NCI-H226 (cell line): ENCODE measurements at regions not wholly inside any gene's neighbourhood (a gene's known extent, or its start where the extent isn't known, plus 50 kb on each side); places are given as distances from the start of the nearest gene placed in this dataset.
A peak's percentile ranks its signal among the peaks of the same experiment; 100 is the strongest.
"Not testable (repeated sequence)": the region's sequence is repeated elsewhere in the genome, so short reads cannot be mapped to it uniquely, and the experiment has no call there.

Experiments
- DNase-seq: peaks from one replicate; pipeline ENCODE4 v3.0.0-alpha.2; 2015

DNA sequence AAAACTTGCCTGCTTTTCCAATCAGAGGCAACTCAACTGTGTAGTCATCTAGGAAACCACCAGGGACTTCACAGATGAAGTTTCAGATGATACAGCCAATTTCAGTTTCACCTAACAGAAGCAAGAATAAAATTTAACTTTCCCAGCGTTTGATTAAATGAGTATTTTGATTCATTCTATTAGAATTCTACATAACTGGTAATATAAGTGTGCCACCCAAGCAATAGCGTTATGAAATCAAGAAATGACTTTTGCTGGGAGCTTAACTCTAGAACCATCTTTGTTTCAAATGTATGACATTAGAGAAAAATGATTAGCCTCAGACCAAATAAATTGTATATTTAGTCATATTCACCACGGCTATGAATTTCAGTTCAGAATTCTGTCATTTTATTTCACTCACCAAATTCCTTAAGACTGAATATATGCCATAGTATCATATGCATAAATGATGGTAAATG, 239.3 kb downstream of the NRIP1 start:
- DNase-seq, result no peak

DNA sequence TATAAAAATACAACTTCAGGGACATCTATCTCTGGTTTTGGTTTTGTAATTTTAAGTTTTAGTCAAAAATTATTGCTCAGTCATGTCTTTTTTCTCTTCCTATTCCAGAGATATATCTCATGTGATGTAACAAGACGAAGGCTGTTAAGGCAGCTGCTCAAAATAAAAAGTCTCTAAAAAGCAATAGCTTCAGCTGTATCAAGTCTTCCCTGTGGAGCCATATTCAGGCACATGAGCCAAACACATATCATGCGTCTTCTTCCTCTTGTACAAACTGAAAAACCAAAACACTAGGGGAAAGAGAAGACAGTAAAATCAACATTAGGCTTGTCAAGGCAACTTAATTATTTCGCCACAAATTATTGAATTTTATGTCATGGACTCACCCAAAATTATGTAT, 240.7 kb downstream of the NRIP1 start:
- DNase-seq, result no peak

DNA sequence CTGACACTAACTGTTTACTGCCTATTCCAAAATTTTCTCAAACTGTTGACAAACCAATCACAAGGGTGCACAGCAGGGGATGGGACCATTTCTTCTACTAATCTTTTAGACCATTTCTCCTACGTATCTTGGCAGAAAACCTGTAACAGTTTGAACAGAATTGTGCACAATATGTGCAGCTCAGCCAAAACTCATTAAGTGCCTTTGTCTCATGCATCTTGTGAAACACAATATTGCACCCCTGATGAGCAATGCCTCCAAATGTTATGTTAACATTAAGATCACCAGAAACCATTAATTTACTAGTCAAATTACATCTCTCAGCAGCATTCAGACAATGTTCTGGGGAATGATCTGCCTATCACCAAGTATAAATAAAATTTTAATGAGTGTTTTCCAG, 247.5 kb downstream of the NRIP1 start:
- DNase-seq, result no peak

DNA sequence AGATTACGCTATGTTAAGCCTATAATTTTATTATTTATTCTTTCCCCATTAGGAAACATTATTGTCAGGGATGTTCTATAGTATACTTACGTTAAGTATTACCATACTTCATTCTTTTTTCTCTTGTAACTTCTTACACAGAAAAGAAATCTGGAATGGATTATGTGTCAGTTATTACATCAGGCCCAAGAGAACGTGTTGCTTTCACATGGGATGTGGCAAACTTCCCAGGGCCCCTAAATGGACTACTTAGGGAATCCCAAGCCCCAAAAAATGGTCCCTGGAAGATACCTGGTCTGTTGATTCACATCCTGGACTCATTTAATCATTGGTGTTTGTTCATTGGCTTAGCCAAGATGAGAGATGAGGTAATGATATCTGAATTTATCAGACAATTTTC, 249.8 kb downstream of the NRIP1 start:
- no peak for DNase-seq

DNA sequence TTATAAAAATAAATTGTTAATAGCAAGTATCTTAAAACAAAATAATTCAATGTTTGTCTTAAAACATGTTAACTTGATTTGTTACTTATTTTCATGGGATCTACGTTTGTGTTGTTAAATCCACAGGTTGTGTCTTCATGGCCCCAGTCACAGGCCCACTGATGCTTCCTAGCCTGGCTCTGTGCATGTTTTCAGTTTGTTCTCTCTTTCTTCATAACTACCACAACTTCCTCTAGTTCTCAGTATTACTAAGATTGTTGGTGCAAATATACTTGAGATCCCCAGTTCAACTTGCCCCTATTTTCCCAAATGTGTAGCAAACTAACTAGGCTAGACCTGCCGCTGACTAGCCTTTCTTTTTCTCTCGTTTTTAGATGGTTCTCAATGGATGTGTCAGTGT, 250.5 kb downstream of the NRIP1 start:
- DNase-seq, result no peak

DNA sequence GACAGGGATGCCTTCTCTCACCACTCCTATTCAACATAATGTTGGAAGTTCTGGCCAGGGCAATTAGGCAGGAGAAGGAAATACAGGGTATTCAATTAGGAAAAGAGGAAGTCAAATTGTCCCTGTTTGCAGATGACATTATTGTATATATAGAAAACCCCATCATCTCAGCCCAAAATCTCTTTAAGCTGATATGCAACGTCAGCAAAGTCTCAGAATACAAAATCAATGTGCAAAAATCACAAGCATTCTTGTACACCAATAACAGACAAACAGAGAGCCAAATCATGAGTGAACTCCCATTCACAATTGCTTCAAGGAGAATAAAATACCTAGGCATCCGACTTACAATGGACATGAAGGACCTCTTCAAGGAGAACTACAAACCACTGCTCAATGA, 258.1 kb upstream of the SAMSN1 start:
- DNase-seq, result not testable (repeated sequence)

DNA sequence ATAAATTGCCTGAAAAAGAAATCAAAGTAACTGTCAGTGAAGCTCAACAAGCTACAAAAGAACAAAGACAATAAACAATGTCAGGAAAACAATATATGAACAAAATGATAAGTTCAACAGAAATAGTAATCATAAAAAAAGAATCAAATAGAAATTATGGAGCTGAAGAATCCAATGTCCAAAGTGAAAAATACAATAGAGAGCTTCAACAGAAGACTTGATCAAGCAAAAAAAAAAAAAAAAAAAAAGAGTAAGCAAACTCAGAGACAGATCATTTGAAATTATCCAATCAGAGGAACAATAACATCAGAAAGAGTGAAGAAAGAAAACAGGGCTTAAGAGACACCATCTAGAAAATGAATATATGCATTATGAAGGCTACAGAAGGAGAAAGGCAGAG, 251.4 kb upstream of the SAMSN1 start:
- no peak for DNase-seq

DNA sequence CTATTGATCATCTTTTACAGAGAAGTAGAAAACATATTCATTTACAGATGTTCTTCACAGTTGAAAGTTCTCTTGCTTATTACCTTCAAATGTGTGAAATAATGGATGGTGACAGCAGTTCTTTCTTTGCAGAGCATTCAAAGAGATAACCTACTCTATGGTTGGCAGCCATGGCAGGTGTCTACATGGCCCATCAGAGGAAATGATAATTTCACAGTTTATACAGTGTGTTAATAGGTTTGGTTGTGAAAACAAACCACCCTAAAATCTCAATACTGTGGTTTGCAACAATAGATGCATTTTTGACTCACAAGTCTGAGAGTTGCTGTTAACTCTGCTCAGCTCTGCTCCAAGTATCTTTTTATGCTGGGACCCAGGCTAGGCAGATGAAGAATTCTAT, 241.2 kb upstream of the SAMSN1 start:
- DNase-seq, result no peak

DNA sequence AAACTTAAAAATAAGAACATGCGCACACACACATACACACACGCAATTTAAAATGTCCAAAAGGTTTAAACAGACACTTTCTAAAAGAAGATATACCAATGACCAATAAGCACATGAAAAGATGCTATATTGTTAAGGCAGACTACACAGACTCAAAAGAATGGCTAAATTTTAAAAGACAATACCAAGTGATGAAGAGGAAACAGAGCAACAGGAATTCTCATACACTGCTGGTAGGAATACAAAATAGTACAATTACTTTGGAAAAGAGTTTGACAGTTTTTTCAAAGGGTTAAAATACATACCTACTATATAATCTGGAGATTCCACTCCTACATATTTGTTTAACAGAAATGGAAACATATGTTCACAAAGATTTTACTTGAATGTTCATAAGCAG, 239.6 kb upstream of the SAMSN1 start:
- no peak for DNase-seq

DNA sequence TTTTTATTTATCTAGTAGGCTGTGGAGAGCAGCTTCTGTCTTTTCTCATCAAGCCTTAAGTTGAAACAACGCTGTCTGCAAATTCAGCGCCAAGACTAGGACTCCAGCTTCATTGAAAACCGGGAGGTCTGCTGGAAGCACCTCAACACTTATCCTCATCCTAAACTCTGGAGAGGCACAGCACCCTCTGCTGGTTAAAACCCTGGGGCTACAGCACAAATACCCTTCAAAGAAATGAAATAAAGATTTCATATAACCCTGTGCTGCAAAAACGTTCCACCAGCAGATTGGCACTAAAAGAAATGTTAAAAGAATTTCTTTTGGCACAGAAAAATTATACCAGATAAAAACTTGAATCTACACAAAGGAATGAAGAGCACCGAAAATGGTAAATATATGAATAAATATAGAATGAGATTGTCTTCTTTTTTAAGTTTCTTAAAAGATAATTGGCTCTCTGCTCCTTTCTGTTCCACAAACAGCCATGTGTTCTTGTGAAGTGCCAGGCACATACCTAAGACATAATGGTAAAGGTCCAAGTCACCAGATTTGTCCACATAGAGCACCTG, 227.7 kb upstream of the SAMSN1 start:
- peak; percentile 25 for DNase-seq

DNA sequence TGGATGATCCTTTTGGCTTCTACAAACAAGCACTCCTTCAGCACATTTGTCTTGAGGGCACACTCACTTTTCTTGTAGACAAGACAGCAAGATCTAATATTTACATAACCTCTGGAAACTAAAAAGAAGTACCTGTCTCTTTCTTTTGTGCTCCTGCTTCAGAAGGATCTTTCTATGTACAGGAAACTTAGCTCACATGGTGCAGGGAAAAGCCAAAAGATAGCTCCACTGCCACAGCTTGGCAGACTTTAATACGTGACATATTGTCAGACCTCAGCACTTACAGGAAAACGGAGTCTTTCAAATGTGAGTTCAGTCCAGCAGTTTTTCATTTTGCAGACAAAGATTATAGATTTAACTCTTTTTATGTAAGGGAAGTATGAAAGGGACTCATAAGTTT, 225.5 kb upstream of the SAMSN1 start:
- DNase-seq, result no peak

DNA sequence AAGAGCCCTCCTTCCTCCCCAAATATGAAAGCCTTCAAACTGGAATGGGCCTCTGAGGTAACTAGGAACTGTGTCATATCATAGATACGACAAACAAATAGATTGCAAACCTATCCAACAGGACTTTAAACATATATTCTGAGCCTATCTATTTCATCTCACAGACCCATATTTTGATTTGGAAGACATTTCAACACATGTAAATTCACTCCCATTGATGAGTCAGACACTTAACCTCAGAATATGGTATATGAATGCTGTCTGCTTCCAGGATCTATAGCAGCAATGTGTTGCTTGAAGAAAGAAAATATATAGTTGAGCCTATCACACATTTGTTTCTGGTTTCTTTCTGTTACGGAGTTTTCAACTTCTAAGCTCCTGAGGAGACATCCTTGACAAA, 221.9 kb upstream of the SAMSN1 start:
- no peak for DNase-seq

DNA sequence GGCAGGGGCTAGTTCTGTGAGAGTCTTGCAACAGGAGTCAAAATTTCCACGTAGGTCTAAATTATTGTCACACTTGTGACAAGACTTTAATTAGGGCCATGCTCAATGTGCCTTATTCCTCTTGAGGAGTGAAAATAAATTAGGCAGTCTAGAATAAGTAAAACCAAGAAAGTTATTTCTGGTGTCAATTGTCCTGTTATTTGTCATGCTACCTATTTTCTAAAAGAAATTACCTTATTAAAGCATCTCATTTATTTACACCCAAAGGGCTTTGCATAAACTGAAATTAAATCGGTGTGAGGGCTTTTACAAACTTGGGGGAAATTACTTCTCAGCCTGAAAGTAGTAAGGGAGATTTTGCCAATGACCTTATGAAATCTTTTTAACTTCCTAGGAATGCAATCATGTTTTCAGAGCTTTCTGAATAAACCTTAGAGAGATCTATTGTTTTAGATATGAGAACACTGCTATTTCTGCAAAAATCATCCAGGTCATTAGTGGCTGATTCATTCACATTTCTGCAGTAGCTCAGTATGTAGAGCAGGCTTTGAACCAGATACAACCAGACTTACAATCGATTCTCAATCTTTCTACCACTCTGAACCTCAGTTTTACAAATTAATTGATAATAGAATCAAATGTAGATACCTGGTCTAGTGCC, 221.2 kb upstream of the SAMSN1 start:
- DNase-seq, result no peak

DNA sequence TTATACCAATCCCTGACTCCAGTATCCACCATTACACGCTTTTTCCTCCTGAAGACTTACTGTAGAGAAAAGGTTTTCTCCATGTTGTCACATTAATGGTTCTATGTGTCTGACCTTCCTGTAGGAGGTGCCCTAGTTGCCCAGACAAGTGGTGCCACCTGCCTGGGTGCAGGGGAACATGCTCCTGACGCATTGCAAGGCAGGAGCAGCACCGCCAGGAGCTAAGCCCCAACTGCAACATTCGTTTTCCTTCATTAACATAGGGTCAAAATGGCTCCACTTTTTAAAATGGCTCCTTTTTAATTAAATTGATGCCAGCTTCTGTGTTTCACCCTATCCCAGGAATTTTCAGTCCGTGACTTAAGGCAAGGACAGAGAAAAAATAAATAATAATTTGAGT, 220.1 kb upstream of the SAMSN1 start:
- no peak for DNase-seq

DNA sequence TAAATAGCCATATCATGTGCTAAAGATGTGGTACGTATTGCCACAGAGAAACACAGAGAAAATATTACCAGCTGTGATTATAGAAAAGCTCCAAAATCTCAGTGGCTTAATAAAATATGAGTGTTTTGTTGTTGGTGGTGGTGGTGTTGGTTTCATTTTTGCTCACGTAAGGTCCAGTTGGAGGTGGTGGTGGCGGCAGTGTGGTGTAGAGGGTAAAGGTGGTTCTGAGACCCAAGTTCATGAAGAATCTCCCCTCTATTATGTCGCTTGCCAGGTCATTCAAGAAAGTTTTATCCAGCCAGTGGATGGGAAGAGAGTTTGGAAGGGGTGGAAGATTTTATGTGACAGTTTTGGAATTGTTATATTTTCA, 217.6 kb upstream of the SAMSN1 start:
- DNase-seq, result no peak

DNA sequence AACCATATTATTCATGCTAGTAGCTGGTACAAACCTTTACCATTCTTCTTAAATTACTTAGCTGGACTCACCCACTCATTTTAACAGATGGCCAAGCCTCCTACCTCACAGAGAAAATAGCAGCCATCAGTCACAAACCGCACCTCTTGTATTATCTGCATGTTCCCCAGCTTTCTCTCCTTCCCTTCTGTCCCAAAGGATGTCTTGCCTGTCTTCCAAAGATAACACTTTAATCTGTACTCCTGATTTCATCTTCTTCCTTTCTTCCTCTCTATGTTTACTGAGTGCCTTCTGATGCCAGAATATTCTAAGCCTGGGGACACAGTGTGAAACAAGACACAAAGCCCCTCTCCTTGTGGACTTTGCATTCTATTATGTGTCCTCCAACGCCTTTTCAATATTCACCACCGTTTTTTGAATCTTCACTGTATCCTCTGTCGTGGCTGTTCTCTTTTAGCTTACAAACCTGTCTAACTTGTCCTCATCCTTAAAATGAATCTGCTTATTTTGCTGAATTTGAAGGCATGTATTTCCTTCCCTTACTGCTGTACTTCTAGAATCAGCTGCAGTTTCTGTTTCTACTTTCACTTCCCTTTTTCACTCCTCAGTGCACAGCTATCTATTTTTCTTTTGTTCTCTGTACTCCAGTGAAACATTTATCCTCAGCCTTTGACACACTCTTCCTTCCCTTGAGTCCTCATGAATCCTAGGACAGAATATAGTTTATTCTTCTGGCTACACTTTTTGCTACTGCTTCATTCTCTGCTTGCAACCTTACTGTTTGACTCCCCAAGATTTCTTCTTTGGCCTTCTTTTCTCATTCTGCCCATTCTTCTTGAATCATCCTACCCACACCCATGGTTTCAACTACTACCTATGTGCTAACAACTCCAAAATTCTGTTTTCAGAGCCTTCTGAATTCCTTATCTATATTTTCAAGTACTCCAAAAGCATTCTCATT, 216.9 kb upstream of the SAMSN1 start:
- no peak for DNase-seq

DNA sequence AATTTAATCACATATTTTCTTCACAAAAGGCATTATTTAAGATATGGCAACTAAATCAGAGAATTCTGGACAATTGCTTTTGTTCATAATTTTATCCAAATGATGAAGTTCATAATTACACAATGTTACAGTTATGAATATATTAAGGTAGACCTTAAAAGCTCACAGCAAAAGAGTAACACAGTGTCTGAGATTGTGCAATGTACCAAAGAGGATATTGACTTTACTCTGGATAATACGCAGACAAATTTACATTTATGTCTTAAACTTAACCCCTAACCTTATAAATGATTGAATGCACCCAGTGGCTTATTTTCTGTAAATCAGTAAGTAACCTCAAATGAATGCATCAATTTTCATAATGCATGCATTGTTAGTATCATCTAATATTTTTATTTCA, 216.2 kb upstream of the SAMSN1 start:
- DNase-seq, result no peak

DNA sequence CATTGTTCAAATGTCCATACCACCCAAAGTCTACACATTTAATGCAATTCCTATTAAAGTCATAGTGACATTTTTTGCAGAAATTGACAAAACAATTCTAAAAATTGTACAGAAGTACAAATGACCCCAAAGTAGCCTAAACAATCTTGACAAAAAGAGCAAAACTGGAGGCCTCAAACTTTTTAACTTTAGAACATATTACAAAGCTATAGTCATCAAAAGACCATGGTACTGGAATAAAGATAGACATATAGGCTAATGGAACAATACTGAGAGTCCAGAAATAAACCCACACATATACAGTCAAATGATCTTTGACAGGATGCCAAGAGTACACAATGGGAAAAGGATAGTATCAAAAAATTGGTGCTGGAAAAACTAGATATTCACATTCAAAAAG, 213.2 kb upstream of the SAMSN1 start:
- no peak for DNase-seq

DNA sequence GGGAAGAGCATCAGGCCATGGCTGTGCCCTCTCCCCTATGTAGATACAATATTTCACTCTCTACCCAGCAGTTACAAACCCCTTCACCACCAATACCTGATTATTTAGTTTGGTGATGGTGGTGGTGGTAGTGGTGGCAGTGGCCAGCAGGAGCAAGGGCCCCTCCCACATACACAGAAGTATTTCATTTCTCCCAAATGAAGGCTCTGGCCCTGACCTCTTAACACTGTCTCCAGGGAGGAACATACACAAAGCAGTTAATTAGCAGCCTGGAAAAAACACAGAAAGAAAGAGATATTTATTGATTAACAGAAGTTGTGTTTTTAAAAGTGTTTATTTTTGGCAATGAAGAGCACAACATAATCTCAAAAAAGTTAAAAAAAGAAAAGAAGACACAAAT, 212.7 kb upstream of the SAMSN1 start:
- no peak for DNase-seq

DNA sequence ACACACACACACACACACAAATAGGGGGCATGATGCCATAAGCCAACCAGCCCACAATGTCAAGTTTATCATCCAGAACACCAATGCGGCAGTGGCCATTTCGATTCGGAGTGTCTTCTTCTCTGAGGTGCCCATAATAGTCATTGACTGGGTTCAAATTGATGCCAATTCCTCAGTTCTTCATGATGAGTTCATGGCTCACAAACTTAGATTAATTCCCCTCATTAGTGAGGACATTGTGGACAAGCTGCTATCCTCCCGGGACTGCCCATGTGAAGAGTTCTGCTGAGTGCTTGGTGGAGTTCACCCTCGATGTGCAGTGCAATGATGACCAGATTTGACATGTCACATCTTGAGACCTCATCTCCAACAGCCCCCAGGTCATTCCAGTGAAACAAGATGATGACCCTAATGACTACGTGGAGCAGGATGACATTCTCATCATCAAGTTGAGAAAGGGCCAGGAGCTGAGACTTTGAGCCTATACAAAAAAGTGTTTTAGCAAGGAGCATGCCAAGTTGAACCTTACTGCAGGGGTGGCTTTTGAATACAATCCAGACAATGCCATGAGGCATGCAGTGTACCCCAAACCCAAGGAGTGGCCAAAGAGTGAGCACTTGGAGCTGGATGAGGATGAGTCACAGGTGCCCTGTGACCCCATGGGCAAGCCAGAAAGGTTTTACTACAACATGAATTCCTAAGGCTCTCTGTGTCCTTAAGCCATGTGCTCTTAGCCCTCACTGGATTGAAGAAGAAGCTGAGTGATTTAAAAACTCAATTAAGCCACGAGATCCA, 211.6 kb upstream of the SAMSN1 start:
- DNase-seq, result no peak

DNA sequence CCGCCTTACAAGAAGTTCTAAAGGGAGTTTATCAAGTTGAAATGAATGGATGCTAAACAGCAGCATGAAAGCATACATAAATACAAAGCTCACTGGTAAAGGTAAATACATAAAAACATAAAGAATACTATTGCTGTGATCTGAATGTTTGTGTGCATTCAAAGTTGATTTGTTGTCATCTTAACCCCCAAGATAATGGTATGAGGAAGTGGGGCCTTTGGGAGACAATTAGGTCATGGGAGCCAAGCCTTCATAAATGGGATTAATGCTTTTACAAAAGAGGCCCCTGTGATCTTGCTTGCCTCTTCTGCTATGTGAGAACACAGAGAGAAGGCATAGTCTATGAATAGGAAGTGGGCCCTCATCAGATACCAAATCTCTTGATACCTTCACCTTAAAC, 209.0 kb upstream of the SAMSN1 start:
- DNase-seq, result no peak

DNA sequence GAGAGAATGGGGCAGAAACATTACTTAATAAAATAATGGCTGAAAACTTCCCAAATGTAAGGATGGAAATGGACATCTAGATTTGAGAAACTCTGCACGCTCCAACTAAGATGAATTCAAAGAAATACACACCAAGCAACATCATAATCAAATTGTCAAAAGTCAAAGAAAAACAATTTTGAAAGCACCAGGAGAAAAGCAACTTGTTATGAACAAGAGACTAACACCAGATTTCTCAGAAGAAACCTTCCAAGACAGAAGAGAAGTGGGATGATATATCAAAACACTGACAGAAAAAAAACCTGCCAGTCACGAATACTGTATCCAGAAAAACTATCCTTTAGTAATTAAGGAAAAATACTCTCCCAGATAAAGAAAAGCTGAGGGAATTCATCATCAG, 208.6 kb upstream of the SAMSN1 start:
- DNase-seq, result no peak

DNA sequence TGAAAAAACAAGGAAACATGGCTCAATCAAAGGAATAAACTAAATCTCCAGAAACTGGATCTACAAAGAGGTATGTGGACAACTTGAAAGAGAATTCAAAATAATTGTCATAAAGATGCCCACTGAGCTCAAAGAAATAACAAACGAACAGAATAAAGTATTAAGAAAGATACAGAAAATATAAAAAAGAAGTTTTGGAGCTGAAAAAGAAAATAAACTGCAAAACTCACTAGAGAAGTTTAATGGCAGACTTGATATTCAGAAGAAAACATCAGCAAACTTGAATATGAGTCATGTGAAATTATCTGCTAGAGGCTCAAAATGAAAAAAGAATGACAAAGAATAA, 208.1 kb upstream of the SAMSN1 start:
- DNase-seq, result no peak
